ENCODE measurements at regions not wholly inside any gene's neighbourhood (a gene's known extent, or its start where the extent isn't known, plus 50 kb on each side); places are given as distances from the start of the nearest gene placed in this dataset.

- no peak for DNase-seq (ENCODE audit: low read depth)
Observed at GRCh38 chr1:84755216-84755615, 65.0 kb upstream of the SSX2IP start.

DNA sequence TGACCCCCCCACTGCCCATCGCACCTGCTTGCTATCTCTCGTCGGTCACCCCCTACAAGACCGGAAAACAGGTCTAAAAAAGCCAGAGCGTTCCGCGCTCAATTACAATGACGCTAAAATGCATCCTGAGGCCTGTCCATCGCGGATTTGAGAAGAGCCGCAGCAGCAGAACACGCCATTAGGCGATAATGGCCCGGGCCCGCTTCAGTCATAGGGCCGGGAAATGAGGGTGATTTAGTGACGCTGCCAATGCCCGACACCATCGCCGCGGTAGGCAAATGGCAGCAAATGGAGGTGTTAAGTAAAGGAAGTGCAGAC lies 64.1 kb upstream of the SSX2IP start:
- H3K27me3 ChIP-seq (ENCODE audit: control insufficient read depth, insufficient read depth, low read length): no peaks in the 10 kb centered on the region
- DNase-seq (ENCODE audit: low read depth): no peak
- TF ChIP-seq CTCF (IDR thresholded peaks at IDR 0.05; ENCODE audit: insufficient read depth, low read length, poor library complexity, severe bottlenecking): no peak
- no peak overlapping the region for H3K4me3 ChIP-seq (ENCODE audit: low read depth, low read length)
- no peaks in the 10 kb centered on the region for H3K36me3 ChIP-seq (ENCODE audit: control insufficient read depth, insufficient read depth, low read length)

More at GRCh38 chr1:84755216-84755615, 65.0 kb upstream of the SSX2IP start:
- Histone ChIP-seq H3K36me3 (ENCODE audit: control insufficient read depth, insufficient read depth, low read length) (no peaks in the 10 kb centered on the region), H3K4me3 (ENCODE audit: low read depth, low read length) (no peak overlapping the region), H3K27me3 (ENCODE audit: control insufficient read depth, insufficient read depth, low read length) (no peaks in the 10 kb centered on the region)
- no peak for TF ChIP-seq CTCF (IDR thresholded peaks at IDR 0.05; ENCODE audit: insufficient read depth, low read length, poor library complexity, severe bottlenecking)

- peak; percentile 98 for TF ChIP-seq CTCF (IDR thresholded peaks at IDR 0.05; ENCODE audit: insufficient read depth, low read length, poor library complexity, severe bottlenecking)
- no peak overlapping the region for H3K4me3 ChIP-seq (ENCODE audit: low read depth, low read length)
- H3K36me3 ChIP-seq (ENCODE audit: control insufficient read depth, insufficient read depth, low read length): no peaks in the 10 kb centered on the region
- peak; percentile 26 for DNase-seq (ENCODE audit: low read depth)
- H3K27me3 ChIP-seq (ENCODE audit: control insufficient read depth, insufficient read depth, low read length): no peaks in the 10 kb centered on the region
Observed at GRCh38 chr1:84753516-84754385, 63.5 kb upstream of the SSX2IP start.

DNA sequence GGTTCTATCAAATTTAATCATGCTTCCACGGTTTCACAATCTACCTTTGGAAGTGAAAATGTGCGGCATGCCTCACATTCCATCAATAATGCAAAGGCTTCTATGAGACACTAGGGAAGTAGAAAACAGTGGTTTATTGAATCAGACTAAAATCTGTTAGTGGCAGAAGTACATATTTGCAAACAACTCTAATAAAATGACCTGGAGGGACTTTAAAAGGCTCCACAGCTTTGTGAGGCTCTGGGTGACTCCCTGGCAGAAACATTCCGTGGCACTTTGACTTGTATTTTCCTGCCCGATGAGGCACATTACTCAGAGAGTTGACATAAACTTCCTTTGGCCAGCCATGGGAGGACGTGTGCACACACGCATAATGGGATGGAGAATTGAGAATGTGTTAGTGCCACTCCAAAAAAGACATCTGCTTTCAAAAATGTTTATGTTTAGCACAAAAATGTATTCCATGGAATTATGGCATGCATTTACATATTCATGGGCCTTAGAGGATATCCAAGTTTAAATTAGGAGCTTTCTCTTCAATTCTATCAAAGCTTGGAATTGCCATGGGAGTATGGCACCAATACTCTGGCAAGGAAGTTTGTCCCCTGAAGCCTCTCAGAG lies 60.0 kb upstream of the SSX2IP start:
- Histone ChIP-seq H3K36me3 (ENCODE audit: control insufficient read depth, insufficient read depth, low read length) (no peaks in the 10 kb centered on the region), H3K4me3 (ENCODE audit: low read depth, low read length) (no peak overlapping the region), H3K27me3 (ENCODE audit: control insufficient read depth, insufficient read depth, low read length) (no peaks in the 10 kb centered on the region)
- TF ChIP-seq CTCF (IDR thresholded peaks at IDR 0.05; ENCODE audit: insufficient read depth, low read length, poor library complexity, severe bottlenecking): no peak
- no peak for DNase-seq (ENCODE audit: low read depth)

GRCh38 chr1:84749427-84749826 lies 59.2 kb upstream of the SSX2IP start:
- Histone ChIP-seq H3K36me3 (ENCODE audit: control insufficient read depth, insufficient read depth, low read length) (no peaks in the 10 kb centered on the region), H3K4me3 (ENCODE audit: low read depth, low read length) (no peak overlapping the region), H3K27me3 (ENCODE audit: control insufficient read depth, insufficient read depth, low read length) (no peaks in the 10 kb centered on the region)
- no peak for DNase-seq (ENCODE audit: low read depth)
- TF ChIP-seq CTCF (IDR thresholded peaks at IDR 0.05; ENCODE audit: insufficient read depth, low read length, poor library complexity, severe bottlenecking): no peak

Measured in kidney epithelial cell (primary cell).